Heart left ventricle (tissue), 13 donors: ENCODE measurements at regions not wholly inside any gene's neighbourhood (a gene's known extent, or its start where the extent isn't known, plus 50 kb on each side); places are given as distances from the start of the nearest gene placed in this dataset.

ENCODE experiments used
- CTCF ChIP-seq, 12 donors: fragments of 200-600 bp; sonication (generic) in 4 of 12; IDR thresholded peaks; one replicate each; pipeline versions ENCODE4 v1.5.0 to v1.8.0; 2018 to 2022; ENCODE audit warnings: antibody characterized with exemption in 12 of 12, mild to moderate bottlenecking in 5 of 12
- POLR2A ChIP-seq, 2 donors: fragments of 450-650 bp; IDR thresholded peaks; one replicate each; pipeline ENCODE4 v1.6.1; 2017; ENCODE audit warnings: antibody characterized with exemption in 2 of 2, mild to moderate bottlenecking in 2 of 2, moderate library complexity in 2 of 2
- donor health status: ischemic (EF 13 %, LVEDD 7.1; RV severe dilation, severe dysfunction).
- donor health status: DM: no; HTN: yes; CAD: no.
- donor health status: DM: no; HTN: no; CAD: no.
- donor health status: ischemic (EF 25% LVEDD 6.9; RV normal size, moderate dysfunction).
- donor health status: ischemic (EF 25% LVEDD 5.7; RV mildly dilated, moderate dysfunction).
- donor health status: ischemic (EF 35%, LVEDD 5.7; RV mildly dilated, moderate dysfunction).
- donor health status: nonischemic (EF 11% LVEDD 7.7; RV severe dilation, severe dysfunction).
- donor health status: DM: yes; HTN: yes; CAD: no.
- donor health status: PGD.
- donor health status: ischemic (EF 29% LVEDD 5.4; RV normal size, mild dysfunction).
- donor health status: nonischemic (EF 23%, LVEDD 6.1; RV moderate dilation, normal function).

- TF ChIP-seq CTCF (IDR thresholded peaks at IDR 0.05) = no peak
- TF ChIP-seq POLR2A (IDR thresholded peaks at IDR 0.05) = no peak
Observed at GRCh38 chr15:88976656-88977055, 63.5 kb upstream of the MFGE8 start.
